Nucleus accumbens (tissue), 56 donors: ENCODE measurements at regions not wholly inside any gene's neighbourhood (a gene's known extent, or its start where the extent isn't known, plus 50 kb on each side); places are given as distances from the start of the nearest gene placed in this dataset.

Experiments
- DNase-seq, 56 donors: peaks; one replicate each; lab custom pipeline; 2025; lab: John Stamatoyannopoulos, UW

DNA sequence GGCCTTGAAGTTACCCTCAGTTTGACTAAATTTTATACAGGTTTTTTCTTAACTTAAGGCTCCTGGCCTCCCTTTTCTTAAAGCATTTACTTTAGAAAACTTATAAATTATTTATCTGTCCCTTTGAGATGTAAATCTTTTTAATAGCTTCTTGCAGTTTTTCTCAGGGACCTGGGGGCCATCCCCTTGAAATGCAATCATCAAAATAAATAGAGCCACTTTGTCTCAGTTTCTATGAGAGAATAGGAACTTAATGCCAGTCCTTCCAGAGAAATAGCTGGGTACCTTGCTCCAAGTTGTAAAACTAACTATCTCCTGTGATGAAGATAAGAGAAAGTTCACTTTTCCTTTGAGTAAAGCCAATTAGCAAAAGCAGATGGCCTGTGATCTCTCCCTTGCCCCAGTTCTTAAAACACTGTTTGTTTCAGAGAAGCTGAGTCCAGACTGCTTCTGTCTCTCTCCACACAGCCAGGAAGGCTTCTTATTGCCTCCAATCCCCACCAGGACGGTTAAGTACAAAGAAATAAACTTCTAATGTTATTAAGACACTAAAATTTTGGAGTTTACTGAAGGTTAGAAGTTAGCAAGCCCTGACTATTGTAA lies 913.1 kb downstream of the OLFM4 start:
- no peak for DNase-seq

GRCh38 chr13:53946500-53946899 lies 917.9 kb downstream of the OLFM4 start:
- no peak for DNase-seq

DNA sequence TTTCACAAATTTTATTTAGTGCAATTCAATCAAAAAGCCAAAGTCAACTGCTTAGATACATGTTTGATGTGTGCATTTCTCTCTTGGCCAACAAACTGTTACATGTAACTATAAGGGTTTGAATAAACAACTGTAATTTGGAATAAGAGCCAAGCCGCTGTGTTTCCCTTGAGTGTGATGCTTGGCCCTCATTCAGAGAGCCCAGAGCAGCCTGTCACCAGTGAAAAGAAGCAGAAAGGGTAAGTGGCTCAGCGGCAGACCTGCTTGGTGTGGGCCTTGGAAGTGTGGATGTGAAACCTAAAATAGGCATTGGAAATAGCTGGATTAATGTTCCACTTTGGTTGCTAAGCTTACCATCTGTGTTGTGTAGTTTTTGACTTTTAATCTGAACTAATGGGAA lies 924.6 kb downstream of the OLFM4 start:
- no peak for DNase-seq
